Body of pancreas (tissue), 4 donors: ENCODE measurements at regions not wholly inside any gene's neighbourhood (a gene's known extent, or its start where the extent isn't known, plus 50 kb on each side); places are given as distances from the start of the nearest gene placed in this dataset.

Source experiments
- ATAC-seq: fragments of 150-250 bp; one replicate; pipeline ENCODE4 v1.9.1; 2016
- DNase-seq, 4 donors: peaks; one replicate each; pipeline ENCODE4 v3.0.0-alpha.2; 2019
- H3K27ac ChIP-seq, 4 donors: fragments of 200-600 bp; sonication (generic); 1 replicate in 3 of 4; 2 replicates in 1 of 4; pipeline versions ENCODE4 v1.5.1 to v1.6.1; 2016 to 2019; ENCODE audit warnings: mild to moderate bottlenecking in 1 of 4, mixed read lengths in 1 of 4, moderate library complexity in 1 of 4
- H3K27me3 ChIP-seq, 2 donors: fragments of 200-600 bp; sonication (generic); one replicate each; pipeline ENCODE4 v1.6.0; 2016; ENCODE audit warnings: mild to moderate bottlenecking in 1 of 2
- H3K36me3 ChIP-seq, 2 donors: fragments of 200-600 bp; sonication (generic); replicated peaks in 1 of 2; 2 replicates each; pipeline ENCODE4 v1.5.1; 2016; ENCODE audit warnings: low read depth in 2 of 2; ENCODE audit not compliant: insufficient read depth in 1 of 2
- H3K4me1 ChIP-seq: fragments of 200-600 bp; sonication (generic); one replicate; pipeline ENCODE4 v1.6.0; 2016
- H3K4me3 ChIP-seq, 2 donors: fragments of 200-600 bp; sonication (generic); 1 replicate in 1 of 2; 2 replicates in 1 of 2; pipeline ENCODE4 v1.5.1; 2016 to 2019
- H3K9me3 ChIP-seq, 3 donors: fragments of 200-600 bp; sonication (generic); 1 replicate in 2 of 3; 2 replicates in 1 of 3; pipeline ENCODE4 v1.5.1; 2016
- POLR2A ChIP-seq, 3 donors: fragments of 450-650 bp; IDR thresholded peaks; one replicate each; pipeline ENCODE4 v1.6.1; 2016; ENCODE audit warnings: antibody characterized with exemption in 3 of 3, mild to moderate bottlenecking in 2 of 3
- WGBS, 2 donors: methylation state at CpG; one replicate each; pipeline ENCODE4 v1.1.5; 2017; 5-methylcytosine and 5-hydroxymethylcytosine counted together
- intact Hi-C: fragments of 100-400 bp; cut with DNase I; formaldehyde crosslinking; loops from one replicate; pipeline ENCODE4 v1.15.1; 2023
- TF ChIP-seq, protein P1 (sequence below), 7 experiments: fragments of 450-650 bp in 4 of 7; fragments of 200-600 bp in 3 of 7; sonication (generic) in 3 of 7; IDR thresholded peaks; one replicate each; pipeline ENCODE4 v1.5.1; 2016 to 2019; ENCODE audit warnings: antibody characterized with exemption in 7 of 7

DNA sequence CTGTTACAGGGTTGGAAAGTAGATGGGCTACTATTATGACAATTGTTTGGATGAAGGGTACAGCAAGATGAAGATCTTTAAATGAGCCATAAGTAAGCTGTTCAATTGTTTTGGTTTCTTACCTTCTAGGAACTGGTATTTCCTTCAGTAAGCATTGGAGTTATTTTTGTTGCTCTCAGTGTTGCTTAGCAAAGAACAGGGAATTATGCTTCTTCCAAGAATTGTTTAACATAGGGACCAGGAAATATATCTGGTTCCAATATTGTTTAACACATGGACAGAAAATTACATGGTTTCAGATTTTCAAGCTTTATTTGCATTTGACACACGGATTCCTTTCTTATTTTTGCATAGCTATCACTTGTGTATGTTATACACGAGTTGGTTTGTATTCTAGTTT lies 1999.0 kb downstream of the ARAP2 start:
- intact Hi-C loops: no loop called here
- H3K4me3 ChIP-seq: no peak overlapping the region
- H3K36me3 ChIP-seq: no peaks in the 10 kb centered on the region
- TF ChIP-seq POLR2A (IDR thresholded peaks at IDR 0.05): no peak
- TF ChIP-seq, protein P1, sequence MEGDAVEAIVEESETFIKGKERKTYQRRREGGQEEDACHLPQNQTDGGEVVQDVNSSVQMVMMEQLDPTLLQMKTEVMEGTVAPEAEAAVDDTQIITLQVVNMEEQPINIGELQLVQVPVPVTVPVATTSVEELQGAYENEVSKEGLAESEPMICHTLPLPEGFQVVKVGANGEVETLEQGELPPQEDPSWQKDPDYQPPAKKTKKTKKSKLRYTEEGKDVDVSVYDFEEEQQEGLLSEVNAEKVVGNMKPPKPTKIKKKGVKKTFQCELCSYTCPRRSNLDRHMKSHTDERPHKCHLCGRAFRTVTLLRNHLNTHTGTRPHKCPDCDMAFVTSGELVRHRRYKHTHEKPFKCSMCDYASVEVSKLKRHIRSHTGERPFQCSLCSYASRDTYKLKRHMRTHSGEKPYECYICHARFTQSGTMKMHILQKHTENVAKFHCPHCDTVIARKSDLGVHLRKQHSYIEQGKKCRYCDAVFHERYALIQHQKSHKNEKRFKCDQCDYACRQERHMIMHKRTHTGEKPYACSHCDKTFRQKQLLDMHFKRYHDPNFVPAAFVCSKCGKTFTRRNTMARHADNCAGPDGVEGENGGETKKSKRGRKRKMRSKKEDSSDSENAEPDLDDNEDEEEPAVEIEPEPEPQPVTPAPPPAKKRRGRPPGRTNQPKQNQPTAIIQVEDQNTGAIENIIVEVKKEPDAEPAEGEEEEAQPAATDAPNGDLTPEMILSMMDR (IDR thresholded peaks at IDR 0.05): no peak
- H3K27ac ChIP-seq: no peak overlapping the region
- H3K27me3 ChIP-seq: no peaks in the 10 kb centered on the region
- no peak for DNase-seq
- ATAC-seq: no peak
- H3K9me3 ChIP-seq: no peaks in the 10 kb centered on the region
- WGBS, 2 donors: 42 to 57% methylated on average over 2 of the region's 2 CpGs
- H3K4me1 ChIP-seq: no peaks in the 10 kb centered on the region

DNA sequence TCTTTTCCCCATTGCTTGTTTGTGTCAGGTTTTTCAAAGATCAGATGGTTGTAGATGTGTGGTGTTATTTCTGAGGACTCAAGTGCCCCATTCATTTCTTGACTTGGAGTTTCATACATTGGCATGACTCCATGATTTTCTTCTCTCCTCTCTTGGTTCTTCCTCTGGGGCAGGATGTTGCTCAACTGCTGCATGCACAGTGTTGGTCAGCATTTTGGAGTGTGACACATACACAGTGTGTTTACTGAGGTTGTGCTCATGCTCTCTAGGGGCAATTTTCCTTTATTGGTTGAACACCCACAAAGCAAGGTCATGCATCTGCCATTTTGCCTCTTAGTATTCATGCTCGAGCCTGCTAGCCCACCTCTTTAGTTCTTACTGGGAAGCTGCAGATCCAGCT lies 1993.8 kb downstream of the ARAP2 start:
- DNase-seq (no peak), ATAC-seq (no peak)
- Histone ChIP-seq H3K27ac (no peak overlapping the region), H3K4me3 (no peak overlapping the region), H3K9me3 (no peaks in the 10 kb centered on the region), H3K27me3 (no peaks in the 10 kb centered on the region), H3K36me3 (no peaks in the 10 kb centered on the region), H3K4me1 (no peaks in the 10 kb centered on the region)
- TF ChIP-seq POLR2A (IDR thresholded peaks at IDR 0.05): no peak
- TF ChIP-seq, protein P1 (IDR thresholded peaks at IDR 0.05): no peak
- 44 to 70% methylated on average over 1 of the region's 1 CpG for WGBS, 2 donors
- intact Hi-C loops: no loop called here

DNA sequence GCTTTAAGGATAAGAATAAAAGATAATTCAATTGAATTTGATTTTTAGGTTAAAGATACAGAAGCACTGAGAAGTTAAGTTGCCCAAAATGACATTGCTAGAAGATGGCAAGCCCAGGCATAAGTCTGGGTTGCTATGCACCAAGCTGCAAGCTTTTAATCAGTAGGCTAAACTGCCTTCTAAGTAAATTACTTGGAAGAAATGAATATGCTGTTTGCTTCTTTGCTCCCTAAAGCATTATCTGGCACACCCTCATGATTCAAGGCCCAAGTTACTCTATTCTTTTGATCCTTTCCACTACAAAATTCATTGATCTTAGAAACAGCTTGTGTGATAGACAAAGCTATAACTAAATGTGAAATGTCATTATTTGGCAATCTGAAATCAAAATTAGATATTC lies 1991.1 kb downstream of the ARAP2 start:
- Histone ChIP-seq H3K36me3 (no peaks in the 10 kb centered on the region), H3K9me3 (no peaks in the 10 kb centered on the region), H3K27ac (no peak overlapping the region), H3K4me1 (no peaks in the 10 kb centered on the region), H3K4me3 (no peak overlapping the region), H3K27me3 (no peaks in the 10 kb centered on the region)
- DNase-seq (no peak), ATAC-seq (no peak)
- TF ChIP-seq, protein P1 (IDR thresholded peaks at IDR 0.05): no peak
- no peak for TF ChIP-seq POLR2A (IDR thresholded peaks at IDR 0.05)
- intact Hi-C loops: no loop called here

DNA sequence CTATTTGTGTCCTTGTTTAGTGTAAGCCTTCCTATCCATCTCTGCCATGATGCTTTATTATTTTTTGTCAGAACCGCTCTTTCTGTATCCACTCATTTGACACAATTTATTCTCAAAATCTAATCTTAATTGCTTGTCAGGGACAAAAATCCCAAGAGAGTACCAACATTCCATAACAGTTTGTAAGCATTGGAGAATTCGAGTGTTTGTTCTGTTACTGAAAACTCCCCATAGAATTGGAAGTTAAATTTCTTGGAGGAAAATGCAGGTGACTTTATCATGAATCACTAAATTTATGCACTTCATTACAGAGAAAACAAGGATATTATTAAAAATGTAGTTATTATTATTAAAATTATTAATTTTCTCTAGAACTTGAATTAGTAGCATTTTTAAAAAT lies 1986.1 kb downstream of the ARAP2 start:
- 65 to 68% methylated on average over 2 of the region's 2 CpGs for WGBS, 2 donors
- Histone ChIP-seq H3K27me3 (no peaks in the 10 kb centered on the region), H3K36me3 (no peaks in the 10 kb centered on the region), H3K27ac (no peak overlapping the region), H3K4me3 (no peak overlapping the region), H3K4me1 (no peaks in the 10 kb centered on the region), H3K9me3 (no peaks in the 10 kb centered on the region)
- no peak for TF ChIP-seq POLR2A (IDR thresholded peaks at IDR 0.05)
- TF ChIP-seq, protein P1 (IDR thresholded peaks at IDR 0.05): no peak
- DNase-seq (no peak), ATAC-seq (no peak)
- intact Hi-C loops: no loop called here

DNA sequence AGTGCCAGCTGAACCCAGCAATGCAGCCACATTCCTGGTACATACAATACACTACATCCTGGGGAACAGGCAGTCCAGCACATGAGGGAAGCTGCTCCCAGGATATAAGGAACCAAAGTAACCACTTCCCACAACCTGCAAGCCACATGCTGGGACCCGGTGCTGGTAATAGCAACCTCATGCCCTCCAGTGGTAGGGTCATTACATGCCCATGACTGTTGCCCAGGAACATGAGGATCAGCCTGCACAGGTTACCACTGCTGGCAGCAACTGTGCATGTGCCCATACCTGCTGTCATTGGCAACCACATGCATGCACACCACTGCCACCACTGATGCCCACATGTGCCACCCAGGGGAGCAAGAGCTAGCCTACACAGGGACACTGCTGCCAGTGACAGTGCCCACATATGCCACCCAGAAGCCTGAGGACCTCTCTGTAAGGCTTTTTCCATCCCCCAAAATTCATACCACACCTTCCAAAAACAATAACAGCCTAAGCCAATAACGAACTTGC lies 1982.5 kb downstream of the ARAP2 start:
- Histone ChIP-seq H3K9me3 (no peaks in the 10 kb centered on the region), H3K4me3 (no peak overlapping the region), H3K36me3 (no peaks in the 10 kb centered on the region), H3K27me3 (no peaks in the 10 kb centered on the region), H3K4me1 (no peaks in the 10 kb centered on the region), H3K27ac (no peak overlapping the region)
- WGBS, 2 donors: 53% methylated on average over 2 of the region's 2 CpGs
- ATAC-seq: no peak
- DNase-seq: no peak
- no peak for TF ChIP-seq POLR2A (IDR thresholded peaks at IDR 0.05)
- TF ChIP-seq, protein P1 (IDR thresholded peaks at IDR 0.05): no peak
- intact Hi-C loops: no loop called here
